ENCODE measurements at regions not wholly inside any gene's neighbourhood (a gene's known extent, or its start where the extent isn't known, plus 50 kb on each side); places are given as distances from the start of the nearest gene placed in this dataset.

DNA sequence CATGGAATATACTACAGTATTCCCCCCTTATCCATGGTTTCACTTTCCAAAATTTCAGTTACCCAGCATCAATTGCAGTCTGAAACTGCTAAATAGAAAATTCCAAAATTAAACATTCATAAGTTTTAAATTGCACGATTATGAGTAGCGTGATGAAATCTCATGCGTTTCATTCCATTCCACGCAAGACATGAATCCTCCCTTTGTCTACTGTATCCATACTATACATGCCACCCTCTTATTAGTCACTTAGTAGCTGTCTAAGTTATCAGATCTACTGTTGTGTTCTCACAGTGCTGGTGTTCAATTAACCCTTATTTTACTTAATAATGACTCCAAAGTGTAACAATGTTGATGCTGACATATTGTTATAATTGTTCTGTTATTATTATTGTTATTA is 261.2 kb upstream of the NDST4 start:
- TF ChIP-seq, protein P1, sequence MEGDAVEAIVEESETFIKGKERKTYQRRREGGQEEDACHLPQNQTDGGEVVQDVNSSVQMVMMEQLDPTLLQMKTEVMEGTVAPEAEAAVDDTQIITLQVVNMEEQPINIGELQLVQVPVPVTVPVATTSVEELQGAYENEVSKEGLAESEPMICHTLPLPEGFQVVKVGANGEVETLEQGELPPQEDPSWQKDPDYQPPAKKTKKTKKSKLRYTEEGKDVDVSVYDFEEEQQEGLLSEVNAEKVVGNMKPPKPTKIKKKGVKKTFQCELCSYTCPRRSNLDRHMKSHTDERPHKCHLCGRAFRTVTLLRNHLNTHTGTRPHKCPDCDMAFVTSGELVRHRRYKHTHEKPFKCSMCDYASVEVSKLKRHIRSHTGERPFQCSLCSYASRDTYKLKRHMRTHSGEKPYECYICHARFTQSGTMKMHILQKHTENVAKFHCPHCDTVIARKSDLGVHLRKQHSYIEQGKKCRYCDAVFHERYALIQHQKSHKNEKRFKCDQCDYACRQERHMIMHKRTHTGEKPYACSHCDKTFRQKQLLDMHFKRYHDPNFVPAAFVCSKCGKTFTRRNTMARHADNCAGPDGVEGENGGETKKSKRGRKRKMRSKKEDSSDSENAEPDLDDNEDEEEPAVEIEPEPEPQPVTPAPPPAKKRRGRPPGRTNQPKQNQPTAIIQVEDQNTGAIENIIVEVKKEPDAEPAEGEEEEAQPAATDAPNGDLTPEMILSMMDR (IDR thresholded peaks at IDR 0.05) = no peak
- no peak for TF ChIP-seq POLR2A (IDR thresholded peaks at IDR 0.05)
